ENCODE measurements at regions not wholly inside any gene's neighbourhood (a gene's known extent, or its start where the extent isn't known, plus 50 kb on each side); places are given as distances from the start of the nearest gene placed in this dataset.

DNA sequence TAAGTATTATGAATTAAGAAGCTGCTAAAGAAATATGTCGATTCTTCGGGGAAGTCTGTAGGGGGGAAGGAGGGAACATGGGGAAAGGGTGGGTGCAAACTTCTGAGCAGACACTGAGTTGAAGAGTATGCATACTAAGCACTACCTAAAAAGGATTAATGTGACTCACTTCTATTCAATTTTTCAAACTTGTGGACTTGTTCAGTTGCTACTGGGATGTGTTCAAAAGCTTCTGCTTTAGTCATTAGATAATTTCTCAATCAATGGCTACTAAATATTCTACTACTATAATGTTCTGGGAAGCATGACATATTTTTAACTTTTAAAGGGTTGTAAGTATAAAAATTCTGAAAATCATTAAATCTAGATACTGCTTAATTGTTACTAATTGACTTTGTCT is 109.7 kb upstream of the FER start:
- no peaks in the 10 kb centered on the region for H4K20me1 ChIP-seq (replicated peaks; ENCODE audit: control insufficient read depth, extremely low read depth, insufficient read depth, low read length)
- H3K79me2 ChIP-seq (ENCODE audit: control insufficient read depth, insufficient read depth, low read length) = no peaks in the 10 kb centered on the region
- no peaks in the 10 kb centered on the region for H3K9me3 ChIP-seq (replicated peaks; ENCODE audit: control insufficient read depth, insufficient read depth, low read length)
- no peak overlapping the region for H3K27ac ChIP-seq (ENCODE audit: insufficient read depth, low read depth, low read length)
- intact Hi-C loops (cut with micrococcal nuclease) = no loop called here
- no peaks in the 10 kb centered on the region for H3K27me3 ChIP-seq (ENCODE audit: control insufficient read depth in 2 of 2, insufficient read depth in 2 of 2, low read length in 2 of 2)
- FAIRE-seq (no peak), DNase-seq (ENCODE audit: low read depth, low spot score) (no peak)
- no peak overlapping the region for H3K9ac ChIP-seq (replicated peaks; ENCODE audit: extremely low read depth, insufficient read depth, low read length)
- H3K4me3 ChIP-seq (replicated peaks in 1 of 3; ENCODE audit: insufficient read depth in 1 of 3, low read depth in 1 of 3, low read length in 3 of 3) = no peak overlapping the region
- no peaks in the 10 kb centered on the region for H3K36me3 ChIP-seq (ENCODE audit: control insufficient read depth in 2 of 2, extremely low read depth in 1 of 2, insufficient read depth in 2 of 2, low read length in 2 of 2)
- dilution Hi-C loops (cut with MboI; ENCODE audit: extremely low pct_ligation_motif_present, low sequenced_read_pairs) = no loop called here
- no peaks in the 10 kb centered on the region for H3K9me1 ChIP-seq (replicated peaks; ENCODE audit: control insufficient read depth, extremely low read depth, insufficient read depth, low read length)
- no peak overlapping the region for H2AFZ ChIP-seq (ENCODE audit: low read depth, low read length)
- H3K4me2 ChIP-seq (ENCODE audit: insufficient read depth, low read length) = no peak overlapping the region
- peaks cover 5% of the 10 kb centered on the region for H3K4me1 ChIP-seq (ENCODE audit: control insufficient read depth, extremely low read depth, insufficient read depth, low read length)
- ChIA-PET POLR2A (no interaction called here), CTCF (interaction anchor here (0.9 to 1.0 kb wide), 2 partner anchors 11 to 841 kb away, joined by 3 to 4 read pairs; no protein-coding TSS in a partner anchor)
- BruUV-seq (replicated peaks) = no TSS peak
- TF ChIP-seq, protein P1, sequence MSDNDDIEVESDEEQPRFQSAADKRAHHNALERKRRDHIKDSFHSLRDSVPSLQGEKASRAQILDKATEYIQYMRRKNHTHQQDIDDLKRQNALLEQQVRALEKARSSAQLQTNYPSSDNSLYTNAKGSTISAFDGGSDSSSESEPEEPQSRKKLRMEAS (IDR thresholded peaks at IDR 0.05; ENCODE audit: insufficient read depth, insufficient read length) = no peak
- no peak for TF ChIP-seq JUN (IDR thresholded peaks at IDR 0.05; ENCODE audit: borderline replicate concordance, insufficient read depth, insufficient read length, low read depth)
- TF ChIP-seq EZH2 (IDR thresholded peaks at IDR 0.05; ENCODE audit: borderline replicate concordance, low read depth, low read length, severe bottlenecking) = no peak
- TF ChIP-seq MYC (IDR thresholded peaks at IDR 0.05; ENCODE audit: low read depth, low read length) = no peak
- TF ChIP-seq FOS (IDR thresholded peaks at IDR 0.05; ENCODE audit: borderline replicate concordance, insufficient read depth, low read length) = no peak
- TF ChIP-seq POLR2AphosphoS5 (IDR thresholded peaks at IDR 0.05; ENCODE audit: insufficient read depth, low read depth, low read length) = no peak
- TF ChIP-seq POLR2A (IDR thresholded peaks at IDR 0.05; ENCODE audit: low read depth, low read length) = no peak
- no peak for TF ChIP-seq GATA2 (IDR thresholded peaks at IDR 0.05; ENCODE audit: insufficient read depth, insufficient read length, low read depth, low read length)
- TF ChIP-seq, protein P2, sequence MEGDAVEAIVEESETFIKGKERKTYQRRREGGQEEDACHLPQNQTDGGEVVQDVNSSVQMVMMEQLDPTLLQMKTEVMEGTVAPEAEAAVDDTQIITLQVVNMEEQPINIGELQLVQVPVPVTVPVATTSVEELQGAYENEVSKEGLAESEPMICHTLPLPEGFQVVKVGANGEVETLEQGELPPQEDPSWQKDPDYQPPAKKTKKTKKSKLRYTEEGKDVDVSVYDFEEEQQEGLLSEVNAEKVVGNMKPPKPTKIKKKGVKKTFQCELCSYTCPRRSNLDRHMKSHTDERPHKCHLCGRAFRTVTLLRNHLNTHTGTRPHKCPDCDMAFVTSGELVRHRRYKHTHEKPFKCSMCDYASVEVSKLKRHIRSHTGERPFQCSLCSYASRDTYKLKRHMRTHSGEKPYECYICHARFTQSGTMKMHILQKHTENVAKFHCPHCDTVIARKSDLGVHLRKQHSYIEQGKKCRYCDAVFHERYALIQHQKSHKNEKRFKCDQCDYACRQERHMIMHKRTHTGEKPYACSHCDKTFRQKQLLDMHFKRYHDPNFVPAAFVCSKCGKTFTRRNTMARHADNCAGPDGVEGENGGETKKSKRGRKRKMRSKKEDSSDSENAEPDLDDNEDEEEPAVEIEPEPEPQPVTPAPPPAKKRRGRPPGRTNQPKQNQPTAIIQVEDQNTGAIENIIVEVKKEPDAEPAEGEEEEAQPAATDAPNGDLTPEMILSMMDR (IDR thresholded peaks at IDR 0.05; ENCODE audit: extremely low read depth in 1 of 2, insufficient read depth in 1 of 2, low read depth in 1 of 2, low read length in 2 of 2) = no peak

Measured in endothelial cell of umbilical vein (primary cell).